ENCODE measurements at regions not wholly inside any gene's neighbourhood (a gene's known extent, or its start where the extent isn't known, plus 50 kb on each side); places are given as distances from the start of the nearest gene placed in this dataset.
"Not testable (repeated sequence)": the region's sequence is repeated elsewhere in the genome, so short reads cannot be mapped to it uniquely, and the experiment has no call there.

DNA sequence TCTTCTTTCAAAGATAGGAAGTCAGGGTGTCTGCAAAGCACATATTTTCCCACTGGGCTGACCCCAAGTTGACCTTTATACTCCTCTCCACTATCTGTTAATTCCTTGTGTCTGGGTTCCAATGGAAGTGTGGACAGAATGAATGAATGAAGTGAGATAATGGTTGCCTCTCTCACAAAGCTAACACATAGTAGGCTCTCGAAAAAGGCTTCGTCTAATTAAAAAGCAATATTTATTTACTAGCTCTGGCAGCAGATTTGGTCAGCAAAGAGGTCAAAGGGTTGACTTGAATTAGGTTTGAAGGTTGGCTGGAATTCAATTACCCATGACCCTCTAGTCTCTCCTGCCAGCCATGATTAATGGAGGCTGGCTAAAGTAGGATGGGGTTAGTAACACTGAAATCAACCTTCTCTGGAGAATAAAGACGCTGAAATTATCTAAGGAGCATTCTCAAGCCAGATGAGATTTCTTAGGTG, 280.3 kb upstream of the KLF3 start:
- DNase-seq (ENCODE audit: low spot score), result no peak

DNA sequence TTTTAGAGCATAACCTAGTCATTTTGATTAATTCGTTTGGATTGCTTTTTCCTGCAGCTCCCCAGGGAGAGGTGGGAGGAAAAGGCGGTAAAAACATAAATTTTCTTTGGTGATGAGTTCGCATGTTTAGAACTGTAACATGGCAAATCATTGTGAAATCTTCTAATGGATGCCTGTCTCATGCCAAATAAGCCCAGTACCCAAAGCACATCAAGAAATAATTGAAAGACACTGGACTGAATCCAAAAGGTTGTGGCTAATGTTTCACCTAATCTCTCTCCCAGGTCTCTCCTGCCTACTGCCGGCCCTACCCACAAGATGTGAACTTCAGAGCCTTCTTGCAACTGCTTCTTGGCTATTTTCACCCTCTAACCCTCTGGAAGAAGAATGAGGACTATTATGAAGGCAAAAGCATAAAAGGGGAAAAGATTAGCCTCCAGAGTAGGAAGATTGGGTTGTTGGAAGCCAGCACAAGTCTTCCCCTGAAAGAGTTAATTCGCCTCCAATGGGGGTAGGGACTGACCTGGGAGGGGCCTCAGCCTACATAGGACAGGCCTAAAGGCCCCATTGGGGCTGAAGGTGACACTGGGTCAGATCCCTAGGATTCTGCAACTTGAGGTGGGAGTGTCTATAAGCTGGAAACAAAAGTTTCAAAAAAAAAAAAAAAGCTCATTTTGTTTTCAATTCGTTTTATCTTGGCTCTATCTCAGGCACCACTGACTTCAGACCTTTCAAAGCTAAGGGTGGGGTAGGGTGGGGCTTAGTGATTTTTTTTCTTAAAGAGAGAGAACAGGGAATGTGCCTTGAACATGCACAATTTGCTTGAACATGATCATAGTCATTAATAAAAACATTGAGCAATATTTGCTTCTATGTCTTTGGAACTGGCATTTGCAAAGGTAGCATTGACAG, 278.6 kb upstream of the KLF3 start:
- no peak for DNase-seq (ENCODE audit: low spot score)

DNA sequence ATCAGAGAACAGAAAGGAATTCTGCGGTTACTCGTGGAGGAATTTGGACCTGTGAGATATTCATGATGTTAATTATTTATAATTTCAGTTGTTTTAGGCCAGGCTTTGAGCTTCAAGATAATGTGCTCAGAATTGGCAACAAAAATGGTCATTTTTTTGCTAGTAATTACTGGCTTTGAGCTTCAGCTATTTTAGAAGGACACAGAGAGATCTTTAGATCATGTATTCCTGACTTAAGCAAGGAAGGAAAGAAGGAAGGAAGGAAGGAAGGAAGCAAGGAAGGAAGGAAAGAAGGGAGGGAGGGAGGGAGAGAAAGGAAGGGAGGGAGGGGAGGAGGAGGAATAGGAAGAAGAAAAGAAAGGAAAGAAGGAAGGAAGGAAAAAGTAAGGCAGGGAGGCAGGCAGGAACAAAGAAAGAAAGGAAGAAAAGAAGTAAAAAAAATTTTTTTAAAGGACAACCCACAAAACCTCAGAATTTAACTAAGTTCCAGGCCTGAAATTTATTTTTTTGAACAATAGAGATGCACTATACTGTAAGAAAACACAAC, 277.9 kb upstream of the KLF3 start:
- DNase-seq (ENCODE audit: low spot score), result no peak

DNA sequence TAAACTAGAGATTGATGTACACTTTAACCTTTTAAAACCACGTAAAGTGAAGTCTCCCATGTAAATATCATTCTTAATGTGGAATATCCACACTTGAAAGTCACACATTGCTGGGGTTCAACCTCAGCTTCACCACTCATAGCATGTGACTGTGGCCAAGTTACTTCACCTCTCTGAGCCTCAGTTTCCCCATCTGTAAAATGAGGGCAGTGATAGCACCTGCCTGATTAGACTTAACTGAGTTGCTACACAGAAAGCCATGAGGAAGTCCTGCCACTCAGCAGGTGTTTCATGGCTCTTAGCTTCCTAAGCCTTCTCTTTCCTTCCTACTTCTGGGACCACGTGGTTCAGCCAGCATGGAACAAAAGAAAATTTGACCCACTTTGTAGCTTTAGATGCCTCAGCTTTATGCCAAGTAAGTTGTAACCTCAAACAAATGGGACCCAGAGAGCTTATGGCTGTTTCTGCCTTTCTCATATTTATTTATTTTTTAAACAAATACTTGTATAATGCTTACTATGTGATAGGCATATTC, 277.3 kb upstream of the KLF3 start:
- DNase-seq (ENCODE audit: low spot score), result no peak

DNA sequence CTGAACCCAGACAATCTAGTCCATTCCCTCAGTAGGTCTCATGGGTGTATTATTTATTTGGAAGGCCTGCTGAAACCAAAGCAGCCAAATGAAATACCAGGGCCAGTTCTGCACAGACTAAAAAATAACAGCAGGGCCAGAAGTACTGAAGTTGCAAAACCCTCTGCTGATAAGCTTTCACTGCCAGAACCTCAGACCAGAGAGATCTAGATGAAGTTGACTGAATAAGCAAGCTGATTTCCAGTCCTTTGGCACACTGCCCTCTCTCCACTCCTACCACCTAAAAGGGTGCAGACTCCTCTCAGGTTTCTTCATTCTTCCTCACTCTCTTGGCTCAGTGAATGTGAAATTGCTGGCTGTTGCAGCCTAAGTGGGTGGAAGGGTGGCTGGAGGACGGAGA, 276.7 kb upstream of the KLF3 start:
- no peak for DNase-seq (ENCODE audit: low spot score)

DNA sequence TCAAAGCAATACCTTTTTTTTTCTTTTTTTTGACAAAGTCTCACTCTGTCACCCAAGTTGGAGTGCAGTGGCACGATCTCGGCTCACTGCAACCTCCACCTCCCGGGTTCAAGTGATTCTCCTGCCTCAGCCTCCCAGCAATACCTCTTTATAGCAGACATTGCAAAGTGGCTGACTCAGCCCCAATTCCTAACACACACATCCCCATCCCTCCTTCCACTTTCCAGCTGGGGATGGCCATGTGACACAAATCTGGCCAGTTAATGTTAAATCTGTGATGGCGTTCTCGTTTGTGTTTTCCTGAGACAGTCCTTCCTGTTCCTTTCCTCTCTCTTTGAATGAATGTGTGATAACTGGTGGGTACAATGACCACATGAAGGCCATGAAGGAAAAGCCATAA, 276.2 kb upstream of the KLF3 start:
- no peak for DNase-seq (ENCODE audit: low spot score)

DNA sequence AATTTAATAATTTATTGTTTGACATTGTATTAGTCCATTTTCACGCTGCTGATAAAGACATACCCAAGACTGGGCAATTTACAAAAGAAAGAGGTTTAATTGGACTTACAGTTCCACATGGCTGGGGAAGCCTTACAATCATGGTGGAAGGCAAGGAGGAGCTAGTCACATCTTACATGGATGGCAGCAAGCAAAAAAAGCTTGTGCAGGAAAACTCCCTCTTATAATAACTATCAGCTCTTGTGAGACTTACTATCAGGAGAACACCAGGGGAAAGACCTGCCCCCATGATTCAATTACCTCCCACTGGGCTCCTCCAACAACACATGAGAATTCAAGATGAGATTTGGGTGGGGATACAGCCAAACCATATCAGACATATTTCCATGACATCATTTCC, 275.1 kb upstream of the KLF3 start:
- DNase-seq (ENCODE audit: low spot score), result not testable (repeated sequence)

DNA sequence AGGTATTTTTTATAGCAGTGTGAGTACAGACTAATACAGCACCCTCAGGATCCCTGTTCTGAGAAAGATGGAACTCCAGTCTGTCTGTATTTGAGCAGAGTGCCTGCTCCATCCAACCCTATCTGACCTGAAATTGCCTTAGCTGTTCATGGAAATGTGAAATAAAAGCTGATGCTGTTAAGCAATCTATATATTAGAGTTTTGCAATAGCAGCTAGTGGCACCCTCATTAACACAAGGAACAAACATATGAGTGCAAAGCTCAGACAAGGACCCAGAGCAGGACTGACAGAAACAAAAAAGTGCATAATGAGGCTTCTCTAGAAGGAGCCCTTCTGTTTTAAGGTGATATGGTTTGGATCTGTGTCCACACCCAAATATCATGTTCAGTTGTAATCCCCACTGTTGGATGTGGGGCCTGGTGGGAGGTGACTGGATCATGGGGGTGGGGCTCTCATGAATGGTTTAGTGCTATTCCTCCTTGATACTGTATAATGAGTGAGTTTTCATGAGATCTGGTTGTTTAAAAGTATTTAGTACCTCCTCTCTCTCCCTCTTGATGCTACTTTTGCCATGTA, 272.9 kb upstream of the KLF3 start:
- DNase-seq (ENCODE audit: low spot score), result no peak

DNA sequence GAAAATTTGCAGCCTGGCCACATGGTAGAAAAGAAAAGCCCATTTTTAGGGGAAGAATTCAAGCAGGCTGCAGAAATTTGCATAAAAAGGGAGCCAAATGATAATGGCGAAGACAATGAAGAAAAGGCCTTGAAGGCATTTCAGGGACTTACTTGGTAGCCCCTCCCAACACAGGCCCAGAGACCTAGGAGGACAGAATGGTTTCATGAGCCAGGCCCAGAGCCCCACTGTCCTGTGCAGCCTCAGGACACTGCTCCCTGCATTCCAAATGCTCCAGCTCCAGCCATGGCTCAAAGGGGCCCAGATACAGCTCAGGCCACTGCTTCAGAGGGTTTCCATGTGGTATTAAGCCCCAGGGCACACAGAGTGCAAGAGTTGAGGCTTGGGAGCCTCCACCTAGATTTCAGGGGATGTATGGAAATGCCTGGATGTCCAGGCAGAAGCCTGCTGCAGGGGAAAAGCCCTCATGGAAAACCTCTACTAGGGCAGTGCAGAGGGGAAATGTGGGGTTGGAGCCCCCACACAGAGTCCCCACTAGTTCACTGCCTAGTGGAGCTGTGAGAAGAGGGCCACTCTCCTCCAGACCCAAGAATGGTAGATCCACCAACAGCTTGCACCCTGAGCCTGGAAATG, 271.7 kb upstream of the KLF3 start:
- DNase-seq (ENCODE audit: low spot score), result no peak

DNA sequence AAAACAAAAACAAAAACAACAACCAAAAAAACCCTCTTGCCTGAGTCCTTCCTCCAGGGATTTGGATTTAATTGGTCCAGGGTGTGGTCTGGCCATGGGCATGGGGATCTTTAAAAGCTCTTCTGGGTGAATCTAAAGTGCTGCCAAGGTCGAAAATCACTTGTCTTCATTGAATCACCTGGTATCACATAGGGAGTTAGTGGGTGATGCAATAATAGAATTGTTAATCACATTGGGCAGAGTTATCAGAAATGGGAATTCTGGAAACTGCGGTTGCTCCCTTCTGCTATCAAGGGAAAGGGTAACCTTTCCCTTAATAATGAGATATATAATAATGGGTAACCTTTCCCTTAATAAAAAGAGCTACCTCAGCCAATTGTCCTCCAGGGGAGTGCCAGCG, 267.9 kb upstream of the KLF3 start:
- no peak for DNase-seq (ENCODE audit: low spot score)

DNA sequence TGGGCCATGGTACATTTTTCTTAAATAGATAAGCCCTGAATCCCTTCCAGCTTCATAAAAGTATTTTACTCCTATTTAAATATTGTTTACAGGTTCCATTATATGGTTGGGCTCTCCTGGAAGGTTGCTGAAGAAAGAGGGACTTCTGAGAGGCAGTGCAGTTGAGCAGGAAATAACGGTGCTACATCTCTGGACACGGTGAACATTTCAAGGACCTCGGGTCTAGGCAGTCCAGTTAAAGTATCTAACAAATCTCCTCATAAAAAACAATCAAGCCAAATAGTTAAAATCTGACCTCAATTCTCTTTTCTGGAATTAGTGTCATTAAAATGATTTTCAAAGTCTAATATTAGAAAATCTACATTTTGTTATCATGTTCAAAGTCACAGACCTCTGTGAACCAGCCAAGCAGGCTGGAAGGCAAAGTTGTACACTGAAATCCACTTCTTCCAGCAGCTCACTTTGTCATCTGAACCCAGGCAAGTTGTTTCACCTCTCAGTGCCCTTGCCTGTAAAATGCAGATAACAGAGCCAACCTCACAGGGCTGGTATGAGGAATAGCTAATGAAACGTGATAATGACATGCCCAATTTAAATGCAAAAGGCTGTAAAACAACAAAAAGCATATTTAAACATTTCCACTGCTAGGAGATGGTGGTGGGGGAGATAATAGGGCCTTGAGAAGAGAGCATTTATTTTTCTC, 267.0 kb upstream of the KLF3 start:
- DNase-seq (ENCODE audit: low spot score), result no peak

DNA sequence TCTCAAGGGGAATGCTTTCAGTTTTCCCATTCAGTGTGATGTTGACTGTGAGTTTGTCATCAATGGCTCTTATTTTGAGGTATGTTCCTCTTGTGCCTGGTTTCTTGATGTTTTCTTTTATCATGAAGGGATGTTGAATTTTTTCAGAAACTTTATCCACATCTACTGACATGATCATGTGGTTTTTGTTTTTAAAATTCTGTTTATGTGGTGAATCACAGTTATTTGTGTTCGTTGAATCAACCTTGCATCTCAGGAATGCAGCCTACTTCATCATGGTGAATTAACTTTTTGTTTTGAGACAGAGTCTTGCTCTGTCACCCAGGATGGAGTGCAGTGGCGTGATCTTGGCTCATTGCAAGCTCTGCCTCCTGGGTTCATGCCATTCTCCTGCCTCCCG, 263.1 kb upstream of the KLF3 start:
- DNase-seq (ENCODE audit: low spot score), result no peak

DNA sequence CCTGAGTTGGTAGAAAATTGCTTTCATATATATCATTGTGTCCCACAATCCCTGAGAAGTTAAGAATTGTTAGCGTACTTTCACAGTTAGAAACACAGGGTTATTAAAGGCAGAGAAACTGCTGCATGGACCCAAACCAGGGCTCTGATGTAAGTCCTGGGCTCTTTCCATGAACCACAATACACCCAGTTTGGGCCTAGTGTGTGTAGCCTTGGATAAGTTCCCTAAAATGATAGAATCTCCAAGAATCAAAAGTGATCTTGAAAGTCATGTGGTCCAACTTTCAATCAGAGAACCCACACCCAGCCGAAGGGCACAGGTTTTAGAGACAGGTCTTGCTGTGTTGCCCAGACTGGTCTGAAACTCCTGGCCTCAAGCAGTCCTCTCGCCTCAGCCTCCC, 257.8 kb upstream of the KLF3 start:
- no peak for DNase-seq (ENCODE audit: low spot score)

DNA sequence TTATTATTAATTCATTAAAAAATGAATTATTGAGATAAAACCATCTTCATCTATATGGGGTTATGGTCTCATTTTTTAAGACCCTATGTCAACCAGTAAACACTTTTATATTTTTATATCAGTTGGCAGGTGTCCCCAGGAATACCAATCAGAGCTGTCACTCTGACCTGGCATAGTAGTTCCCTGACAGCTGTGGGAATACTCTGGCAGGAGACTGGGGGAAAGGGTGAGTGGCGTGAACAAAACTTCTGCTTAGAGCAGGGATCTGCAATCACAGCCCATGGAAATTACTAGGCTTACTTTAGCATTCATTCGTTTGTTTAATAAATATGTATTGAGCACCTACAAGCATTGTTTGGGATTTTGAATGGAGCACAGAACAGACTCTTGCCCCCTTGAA, 254.1 kb upstream of the KLF3 start:
- no peak for DNase-seq (ENCODE audit: low spot score)

DNA sequence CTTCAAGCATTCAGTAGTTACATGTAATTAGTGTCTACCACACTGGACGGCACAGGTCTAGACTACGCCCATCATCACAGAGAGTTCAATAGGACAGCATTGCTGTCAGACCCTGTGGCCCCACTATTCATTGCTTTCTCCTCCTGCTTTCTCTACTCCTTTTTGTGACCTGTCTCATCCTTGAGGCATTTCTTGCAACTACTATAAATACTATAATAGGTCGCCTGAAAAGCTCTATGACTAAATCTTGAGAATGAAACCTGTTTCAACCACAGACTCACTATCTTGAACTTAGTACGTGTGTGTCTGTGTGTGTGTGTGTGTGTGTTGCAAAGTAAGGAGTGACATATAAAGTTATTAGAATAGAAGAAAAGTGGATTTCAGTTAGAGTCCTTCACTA, 252.9 kb upstream of the KLF3 start:
- DNase-seq (ENCODE audit: low spot score), result no peak

DNA sequence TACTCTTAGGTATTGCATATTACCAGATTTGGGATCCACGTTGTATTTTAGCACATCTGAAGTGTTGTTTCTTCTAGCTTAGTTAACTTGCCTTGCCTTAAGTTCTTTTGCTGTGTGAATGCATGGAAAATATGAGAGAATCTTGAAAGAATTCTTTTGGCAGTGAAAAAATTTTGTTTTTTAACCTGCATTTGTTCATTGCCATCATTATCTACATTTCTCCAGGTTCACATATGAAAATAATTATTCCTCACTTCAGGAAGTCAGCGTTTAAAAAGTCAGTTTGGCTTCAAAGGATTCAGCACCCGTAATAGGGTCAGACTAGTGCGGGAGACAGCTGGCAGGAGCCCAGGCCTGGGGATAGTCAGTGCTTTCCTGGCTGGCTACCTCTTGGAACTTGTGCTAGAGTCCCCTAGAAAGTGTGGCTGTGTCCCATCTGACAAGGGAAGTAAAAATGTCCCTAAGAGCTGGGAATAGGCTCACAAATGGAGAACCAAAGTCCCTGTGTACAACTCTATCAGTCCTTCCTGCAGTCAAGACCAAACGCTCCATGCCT, 251.9 kb upstream of the KLF3 start:
- no peak for DNase-seq (ENCODE audit: low spot score)

DNA sequence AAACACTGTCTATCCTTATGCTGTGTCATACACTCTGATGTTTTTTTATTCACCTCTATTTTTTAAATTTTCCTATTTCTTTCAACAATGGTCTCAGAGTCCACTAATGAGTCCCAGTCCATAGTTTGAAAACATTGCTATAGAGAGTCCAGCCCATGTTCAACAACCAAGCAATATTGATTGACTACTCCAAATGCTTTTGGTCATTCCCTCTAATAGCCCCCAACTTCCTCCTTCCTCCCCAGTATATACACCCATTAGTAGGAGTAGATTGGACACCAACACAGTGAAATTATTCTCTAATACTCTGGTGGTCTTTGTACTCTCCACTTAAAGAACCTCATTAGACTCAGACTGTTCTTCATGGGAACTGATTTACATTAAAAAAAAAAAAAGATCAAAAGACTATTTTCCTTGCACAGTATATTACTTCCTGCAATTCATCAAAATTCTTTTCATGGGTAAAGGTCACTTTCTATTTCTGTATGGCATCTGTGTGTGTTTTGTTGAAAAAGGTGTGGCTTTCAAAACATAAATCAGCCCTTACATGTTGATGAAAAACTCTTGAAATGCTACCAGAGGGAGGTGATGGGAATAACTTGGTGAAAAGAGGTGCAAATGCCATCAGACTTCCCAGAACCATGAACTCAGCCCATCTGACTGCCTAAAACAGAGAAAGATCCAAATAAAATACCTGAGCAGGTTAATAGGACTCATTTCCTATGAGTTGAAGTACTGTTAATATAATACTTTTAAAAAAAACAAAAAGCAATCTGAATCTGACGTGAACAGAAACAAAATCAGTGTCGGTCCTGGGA, 250.3 kb upstream of the KLF3 start:
- no peak for DNase-seq (ENCODE audit: low spot score)

DNA sequence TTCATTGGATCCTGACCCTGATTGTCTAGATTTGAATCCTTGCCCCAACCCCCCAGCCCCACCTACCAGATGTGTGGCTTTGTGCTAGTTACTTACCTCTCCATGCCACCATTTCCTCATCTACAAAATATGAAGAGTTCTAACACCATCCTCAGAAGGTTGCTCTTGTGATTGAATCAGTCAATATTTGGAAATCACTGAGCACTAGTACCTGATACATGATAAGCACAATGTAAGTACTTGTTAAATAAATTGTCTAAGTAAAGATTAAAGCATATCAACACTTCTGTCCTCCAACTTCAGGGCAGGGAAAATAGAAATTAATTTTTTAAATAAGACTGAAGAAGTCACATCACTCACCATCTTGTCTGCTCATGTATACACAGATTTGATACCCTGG, 249.6 kb upstream of the KLF3 start:
- no peak for DNase-seq (ENCODE audit: low spot score)

DNA sequence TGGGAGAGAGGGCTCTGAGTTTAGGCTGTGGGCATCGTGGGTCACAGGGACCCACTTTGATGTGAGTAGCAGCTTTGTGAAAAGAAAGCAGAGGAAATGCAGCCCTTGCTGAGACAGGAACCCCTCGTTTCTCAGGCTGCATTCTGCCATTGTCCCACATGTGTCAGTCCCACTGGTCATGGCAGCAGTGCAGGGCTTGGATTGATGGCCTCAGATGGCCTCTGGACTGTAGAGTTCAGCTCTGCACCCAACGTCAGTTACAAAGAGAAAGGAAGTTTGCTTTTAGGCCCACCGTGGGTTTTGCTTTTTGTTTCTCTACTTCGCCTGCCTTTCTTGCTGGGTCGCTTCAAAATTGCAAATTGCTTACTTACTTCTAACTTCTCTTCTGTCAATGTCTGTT, 248.3 kb upstream of the KLF3 start:
- no peak for DNase-seq (ENCODE audit: low spot score)

DNA sequence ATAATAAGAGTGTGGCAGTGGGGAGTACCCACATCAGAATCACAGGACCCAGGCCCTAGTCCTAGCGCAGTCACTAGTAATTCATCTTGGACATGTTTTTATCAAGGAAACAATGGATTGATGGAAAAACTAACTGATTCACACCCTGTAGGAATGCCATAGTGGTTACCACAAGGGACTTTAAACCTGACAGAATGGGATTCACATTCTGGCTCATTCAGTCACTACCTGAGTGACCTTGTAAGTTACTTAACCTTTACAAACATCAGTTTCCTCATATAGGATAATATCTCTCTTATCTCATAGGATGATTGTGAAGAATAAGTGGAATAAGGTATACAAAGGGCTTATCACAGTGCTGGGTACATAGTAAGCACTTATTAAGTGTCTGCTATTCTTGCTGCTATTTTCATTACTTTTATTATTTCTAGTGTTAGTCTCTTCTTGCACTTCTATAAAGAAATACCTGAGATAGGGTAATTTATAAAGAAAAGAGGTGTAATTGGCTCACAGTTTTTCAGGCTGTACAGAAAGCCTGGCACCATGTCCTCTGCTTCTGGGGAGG, 247.5 kb upstream of the KLF3 start:
- DNase-seq (ENCODE audit: low spot score), result no peak

DNA sequence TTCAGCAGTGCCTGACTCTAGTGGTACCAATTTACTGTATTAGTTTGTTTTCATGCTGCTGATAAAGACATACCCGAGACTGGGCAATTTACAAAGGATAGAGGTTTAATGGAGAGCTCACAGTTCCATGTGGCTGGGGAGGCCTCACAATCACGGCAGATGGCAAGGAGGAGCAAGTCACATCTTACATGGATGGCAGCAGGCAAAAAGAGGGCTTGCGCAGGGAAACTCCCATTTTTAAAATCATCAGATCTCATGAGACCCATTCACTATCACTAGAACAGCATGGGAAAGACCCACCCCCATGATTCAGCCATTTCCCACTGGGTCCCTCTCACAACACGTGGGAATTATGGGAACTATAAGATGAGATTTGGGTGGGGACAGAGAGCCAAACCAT, 243.7 kb upstream of the KLF3 start:
- DNase-seq (ENCODE audit: low spot score), result not testable (repeated sequence)

Data from germinal center (tissue), 1 donor.